Vagina (tissue), 2 donors: ENCODE measurements at regions not wholly inside any gene's neighbourhood (a gene's known extent, or its start where the extent isn't known, plus 50 kb on each side); places are given as distances from the start of the nearest gene placed in this dataset.

Experiments
- POLR2AphosphoS5 ChIP-seq, 2 donors: sonication (generic); formaldehyde crosslinking; IDR thresholded peaks; one replicate each; pipeline ENCODE4 v1.9.0; 2017; ENCODE audit warnings: antibody characterized with exemption in 2 of 2, mild to moderate bottlenecking in 2 of 2, low read depth in 1 of 2; ENCODE audit not compliant: insufficient read depth in 1 of 2
- TF ChIP-seq, protein P1 (sequence below), 3 experiments: fragments of 450-650 bp in 2 of 3; fragments of 200-600 bp in 1 of 3; sonication (generic) in 1 of 3; IDR thresholded peaks; one replicate each; pipeline ENCODE4 v1.5.1; 2017 to 2019; ENCODE audit warnings: antibody characterized with exemption in 3 of 3, mild to moderate bottlenecking in 2 of 3, moderate library complexity in 2 of 3

DNA sequence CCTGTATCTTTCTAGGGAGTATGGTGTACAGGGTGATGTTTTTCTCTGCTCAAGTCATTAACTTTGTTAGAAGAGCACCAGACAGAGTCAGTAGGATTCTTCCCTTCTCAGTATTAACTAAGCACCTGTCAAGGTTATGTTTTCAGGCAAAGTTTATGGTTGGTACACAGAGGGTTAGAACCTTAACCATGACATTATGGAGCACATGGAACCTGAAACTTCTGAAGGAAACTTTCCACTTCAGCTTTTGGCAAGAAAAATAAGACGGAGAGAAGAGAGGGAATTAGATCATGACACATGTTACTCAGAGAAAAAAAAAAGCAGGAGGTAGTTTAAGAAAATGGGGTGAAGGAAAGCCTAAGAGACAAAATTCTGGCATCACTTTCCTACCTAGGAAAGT is 112.9 kb upstream of the PDE7B start:
- TF ChIP-seq, protein P1, sequence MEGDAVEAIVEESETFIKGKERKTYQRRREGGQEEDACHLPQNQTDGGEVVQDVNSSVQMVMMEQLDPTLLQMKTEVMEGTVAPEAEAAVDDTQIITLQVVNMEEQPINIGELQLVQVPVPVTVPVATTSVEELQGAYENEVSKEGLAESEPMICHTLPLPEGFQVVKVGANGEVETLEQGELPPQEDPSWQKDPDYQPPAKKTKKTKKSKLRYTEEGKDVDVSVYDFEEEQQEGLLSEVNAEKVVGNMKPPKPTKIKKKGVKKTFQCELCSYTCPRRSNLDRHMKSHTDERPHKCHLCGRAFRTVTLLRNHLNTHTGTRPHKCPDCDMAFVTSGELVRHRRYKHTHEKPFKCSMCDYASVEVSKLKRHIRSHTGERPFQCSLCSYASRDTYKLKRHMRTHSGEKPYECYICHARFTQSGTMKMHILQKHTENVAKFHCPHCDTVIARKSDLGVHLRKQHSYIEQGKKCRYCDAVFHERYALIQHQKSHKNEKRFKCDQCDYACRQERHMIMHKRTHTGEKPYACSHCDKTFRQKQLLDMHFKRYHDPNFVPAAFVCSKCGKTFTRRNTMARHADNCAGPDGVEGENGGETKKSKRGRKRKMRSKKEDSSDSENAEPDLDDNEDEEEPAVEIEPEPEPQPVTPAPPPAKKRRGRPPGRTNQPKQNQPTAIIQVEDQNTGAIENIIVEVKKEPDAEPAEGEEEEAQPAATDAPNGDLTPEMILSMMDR (IDR thresholded peaks at IDR 0.05): no peak
- TF ChIP-seq POLR2AphosphoS5 (IDR thresholded peaks at IDR 0.05; ENCODE audit: insufficient read depth in 1 of 2, low read depth in 1 of 2): no peak
